ENCODE measurements at regions not wholly inside any gene's neighbourhood (a gene's known extent, or its start where the extent isn't known, plus 50 kb on each side); places are given as distances from the start of the nearest gene placed in this dataset.

GRCh38 chr3:11914041-11914440, 67.4 kb upstream of the TAMM41 start:
- TF ChIP-seq GATA2 (IDR thresholded peaks at IDR 0.05; ENCODE audit: low read depth, low read length) (no peak), GATA3 (IDR thresholded peaks at IDR 0.05; ENCODE audit: low read depth, low read length) (no peak)
